ENCODE measurements at regions not wholly inside any gene's neighbourhood (a gene's known extent, or its start where the extent isn't known, plus 50 kb on each side); places are given as distances from the start of the nearest gene placed in this dataset.

GRCh38 chr16:54689072-54689865, 241.4 kb upstream of the IRX5 start:
- H3K27ac ChIP-seq, result no peak overlapping the region
- TF ChIP-seq, protein P1, sequence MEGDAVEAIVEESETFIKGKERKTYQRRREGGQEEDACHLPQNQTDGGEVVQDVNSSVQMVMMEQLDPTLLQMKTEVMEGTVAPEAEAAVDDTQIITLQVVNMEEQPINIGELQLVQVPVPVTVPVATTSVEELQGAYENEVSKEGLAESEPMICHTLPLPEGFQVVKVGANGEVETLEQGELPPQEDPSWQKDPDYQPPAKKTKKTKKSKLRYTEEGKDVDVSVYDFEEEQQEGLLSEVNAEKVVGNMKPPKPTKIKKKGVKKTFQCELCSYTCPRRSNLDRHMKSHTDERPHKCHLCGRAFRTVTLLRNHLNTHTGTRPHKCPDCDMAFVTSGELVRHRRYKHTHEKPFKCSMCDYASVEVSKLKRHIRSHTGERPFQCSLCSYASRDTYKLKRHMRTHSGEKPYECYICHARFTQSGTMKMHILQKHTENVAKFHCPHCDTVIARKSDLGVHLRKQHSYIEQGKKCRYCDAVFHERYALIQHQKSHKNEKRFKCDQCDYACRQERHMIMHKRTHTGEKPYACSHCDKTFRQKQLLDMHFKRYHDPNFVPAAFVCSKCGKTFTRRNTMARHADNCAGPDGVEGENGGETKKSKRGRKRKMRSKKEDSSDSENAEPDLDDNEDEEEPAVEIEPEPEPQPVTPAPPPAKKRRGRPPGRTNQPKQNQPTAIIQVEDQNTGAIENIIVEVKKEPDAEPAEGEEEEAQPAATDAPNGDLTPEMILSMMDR (IDR thresholded peaks at IDR 0.05), result no peak
- TF ChIP-seq ZFX (IDR thresholded peaks at IDR 0.05; ENCODE audit: borderline replicate concordance), result no peak

- H3K27ac ChIP-seq, result no peak overlapping the region
- TF ChIP-seq ZFX (IDR thresholded peaks at IDR 0.05; ENCODE audit: borderline replicate concordance), result no peak
- TF ChIP-seq, protein P1 (IDR thresholded peaks at IDR 0.05), result no peak
Observed at GRCh38 chr16:54688339-54688738, 242.3 kb upstream of the IRX5 start.

- TF ChIP-seq, protein P1 (IDR thresholded peaks at IDR 0.05), result no peak
- no peak for TF ChIP-seq ZFX (IDR thresholded peaks at IDR 0.05; ENCODE audit: borderline replicate concordance)
- no peak overlapping the region for H3K27ac ChIP-seq
Observed at GRCh38 chr16:54687043-54687899, 243.4 kb upstream of the IRX5 start.

DNA sequence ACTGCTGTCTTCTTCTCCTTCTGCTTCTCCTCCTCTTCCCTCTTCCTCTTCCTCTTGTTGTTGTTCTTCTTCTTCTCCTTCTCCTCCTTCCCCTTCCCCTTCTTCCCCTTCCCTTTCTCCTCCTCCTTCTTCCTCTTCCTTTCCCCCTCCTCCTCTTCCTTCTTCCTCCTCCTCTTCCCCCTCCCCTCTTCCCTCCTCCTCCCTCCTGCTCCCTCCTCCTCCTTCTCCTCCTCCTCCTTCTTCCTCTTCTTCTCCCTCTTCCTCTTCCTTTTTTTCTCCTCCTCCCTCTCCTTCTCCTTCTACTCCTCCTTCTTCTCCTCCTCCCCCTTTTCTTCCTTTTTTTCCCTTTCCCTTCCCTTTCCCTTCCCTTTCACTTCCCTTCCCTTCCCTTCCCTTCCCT, 245.0 kb upstream of the IRX5 start:
- TF ChIP-seq ZFX (IDR thresholded peaks at IDR 0.05; ENCODE audit: borderline replicate concordance), result no peak
- TF ChIP-seq, protein P1 (IDR thresholded peaks at IDR 0.05), result no peak
- no peak overlapping the region for H3K27ac ChIP-seq

- H3K27ac ChIP-seq, result no peak overlapping the region
- TF ChIP-seq, protein P1 (IDR thresholded peaks at IDR 0.05), result no peak
- TF ChIP-seq ZFX (IDR thresholded peaks at IDR 0.05; ENCODE audit: borderline replicate concordance), result no peak
Observed at GRCh38 chr16:54679531-54679930, 251.1 kb upstream of the IRX5 start.

- TF ChIP-seq ZFX (IDR thresholded peaks at IDR 0.05; ENCODE audit: borderline replicate concordance), result no peak
- TF ChIP-seq, protein P1 (IDR thresholded peaks at IDR 0.05), result no peak
Observed at GRCh38 chr16:54677308-54677950, 253.2 kb upstream of the IRX5 start.

More at GRCh38 chr16:54677308-54677950, 253.2 kb upstream of the IRX5 start:
- no peak overlapping the region for H3K27ac ChIP-seq
